Fibroblast of villous mesenchyme (primary cell): ENCODE measurements at regions not wholly inside any gene's neighbourhood (a gene's known extent, or its start where the extent isn't known, plus 50 kb on each side); places are given as distances from the start of the nearest gene placed in this dataset.

ENCODE experiments used
- DNase-seq: peaks from one replicate; pipeline ENCODE4 v3.0.0-alpha.2; 2010; ENCODE audit warnings: low read depth
- H3K4me3 ChIP-seq: 2 replicates; pipeline ENCODE4 v1.5.1; 2011; ENCODE audit warnings: low read depth, mild to moderate bottlenecking, low read length
- CTCF ChIP-seq: IDR thresholded peaks from 2 replicates; pipeline ENCODE4 v1.5.1; 2012; ENCODE audit warnings: low read depth, mild to moderate bottlenecking, low read length; ENCODE audit not compliant: insufficient read depth

- DNase-seq, result peak; percentile 73
- H3K4me3 ChIP-seq, result peak overlapping the region; percentile 51
- TF ChIP-seq CTCF, result no peak
These were observed 315.7 kb upstream of the PROK2 start for GRCh38 chr3:72100601-72101187.

- TF ChIP-seq CTCF, result no peak
- no peak for DNase-seq
- no peak overlapping the region for H3K4me3 ChIP-seq
These were observed 315.1 kb upstream of the PROK2 start for GRCh38 chr3:72100080-72100511.

- DNase-seq, result no peak
- H3K4me3 ChIP-seq, result no peak overlapping the region
- no peak for TF ChIP-seq CTCF
These were observed 314.6 kb upstream of the PROK2 start for GRCh38 chr3:72099326-72100079.

GRCh38 chr3:72097053-72097452 lies 312.1 kb upstream of the PROK2 start:
- no peak for TF ChIP-seq CTCF
- DNase-seq, result no peak
- H3K4me3 ChIP-seq, result no peak overlapping the region

GRCh38 chr3:72095521-72095920 lies 310.6 kb upstream of the PROK2 start:
- TF ChIP-seq CTCF, result no peak
- DNase-seq, result peak; percentile 10
- no peak overlapping the region for H3K4me3 ChIP-seq

GRCh38 chr3:72093992-72094334 lies 309.0 kb upstream of the PROK2 start:
- no peak for TF ChIP-seq CTCF
- H3K4me3 ChIP-seq, result no peak overlapping the region
- no peak for DNase-seq
